Fibroblast of the aortic adventitia (primary cell): ENCODE measurements at regions not wholly inside any gene's neighbourhood (a gene's known extent, or its start where the extent isn't known, plus 50 kb on each side); places are given as distances from the start of the nearest gene placed in this dataset.

Experiments used
- DNase-seq: peaks from one replicate; pipeline ENCODE4 v3.0.0-alpha.2; 2010; ENCODE audit warnings: low read depth
- H3K4me3 ChIP-seq: 2 replicates; pipeline ENCODE4 v1.5.1; 2011; ENCODE audit warnings: low read depth, mild to moderate bottlenecking, control low read depth, low read length, moderate library complexity
- TF ChIP-seq, protein P1 (sequence below): IDR thresholded peaks from 2 replicates; pipeline ENCODE4 v1.5.1; 2011; ENCODE audit warnings: mild to moderate bottlenecking, low read length, control low read depth, inconsistent platforms; ENCODE audit not compliant: insufficient read depth

DNA sequence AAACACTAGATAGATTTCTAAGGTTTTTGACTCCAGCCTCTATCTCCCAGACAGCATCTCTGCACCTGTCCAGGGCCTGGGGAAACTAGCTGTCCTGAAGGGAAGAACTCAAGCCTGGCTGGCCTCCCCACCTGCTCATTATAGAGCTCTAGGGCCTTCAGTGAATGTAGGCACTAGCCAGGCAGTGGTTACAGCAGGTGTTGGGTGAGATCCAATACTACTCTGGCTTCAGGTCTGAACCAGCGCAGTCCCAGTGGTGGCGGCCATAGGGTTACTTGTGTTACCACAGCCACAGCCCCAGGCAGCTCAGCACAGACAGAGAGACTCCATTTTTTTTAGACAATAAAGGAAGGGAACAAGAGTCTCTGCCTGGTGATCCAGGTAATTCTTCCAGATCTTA is 449.2 kb downstream of the IRX1 start:
- TF ChIP-seq, protein P1, sequence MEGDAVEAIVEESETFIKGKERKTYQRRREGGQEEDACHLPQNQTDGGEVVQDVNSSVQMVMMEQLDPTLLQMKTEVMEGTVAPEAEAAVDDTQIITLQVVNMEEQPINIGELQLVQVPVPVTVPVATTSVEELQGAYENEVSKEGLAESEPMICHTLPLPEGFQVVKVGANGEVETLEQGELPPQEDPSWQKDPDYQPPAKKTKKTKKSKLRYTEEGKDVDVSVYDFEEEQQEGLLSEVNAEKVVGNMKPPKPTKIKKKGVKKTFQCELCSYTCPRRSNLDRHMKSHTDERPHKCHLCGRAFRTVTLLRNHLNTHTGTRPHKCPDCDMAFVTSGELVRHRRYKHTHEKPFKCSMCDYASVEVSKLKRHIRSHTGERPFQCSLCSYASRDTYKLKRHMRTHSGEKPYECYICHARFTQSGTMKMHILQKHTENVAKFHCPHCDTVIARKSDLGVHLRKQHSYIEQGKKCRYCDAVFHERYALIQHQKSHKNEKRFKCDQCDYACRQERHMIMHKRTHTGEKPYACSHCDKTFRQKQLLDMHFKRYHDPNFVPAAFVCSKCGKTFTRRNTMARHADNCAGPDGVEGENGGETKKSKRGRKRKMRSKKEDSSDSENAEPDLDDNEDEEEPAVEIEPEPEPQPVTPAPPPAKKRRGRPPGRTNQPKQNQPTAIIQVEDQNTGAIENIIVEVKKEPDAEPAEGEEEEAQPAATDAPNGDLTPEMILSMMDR: no peak
- H3K4me3 ChIP-seq: no peak overlapping the region
- DNase-seq: no peak

DNA sequence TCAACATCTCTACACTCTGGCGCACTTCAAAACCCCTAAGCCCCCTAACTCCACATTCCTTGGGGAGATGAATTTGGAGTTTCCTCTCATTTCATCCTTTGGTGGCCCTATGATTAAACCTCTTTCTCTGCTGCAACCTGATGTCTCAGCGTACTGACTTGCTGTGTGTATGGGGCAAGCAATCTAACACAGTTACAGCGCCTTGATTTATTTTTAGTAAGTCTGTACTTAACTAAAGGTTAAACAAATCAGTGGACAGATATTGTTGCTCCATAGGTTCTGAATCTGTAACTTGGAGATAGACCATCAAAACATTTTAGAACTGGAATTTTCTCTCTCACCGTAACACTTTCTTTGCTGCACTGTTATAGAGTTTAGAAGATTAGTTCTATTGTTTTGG is 452.8 kb downstream of the IRX1 start:
- TF ChIP-seq, protein P1: no peak
- no peak overlapping the region for H3K4me3 ChIP-seq
- no peak for DNase-seq

DNA sequence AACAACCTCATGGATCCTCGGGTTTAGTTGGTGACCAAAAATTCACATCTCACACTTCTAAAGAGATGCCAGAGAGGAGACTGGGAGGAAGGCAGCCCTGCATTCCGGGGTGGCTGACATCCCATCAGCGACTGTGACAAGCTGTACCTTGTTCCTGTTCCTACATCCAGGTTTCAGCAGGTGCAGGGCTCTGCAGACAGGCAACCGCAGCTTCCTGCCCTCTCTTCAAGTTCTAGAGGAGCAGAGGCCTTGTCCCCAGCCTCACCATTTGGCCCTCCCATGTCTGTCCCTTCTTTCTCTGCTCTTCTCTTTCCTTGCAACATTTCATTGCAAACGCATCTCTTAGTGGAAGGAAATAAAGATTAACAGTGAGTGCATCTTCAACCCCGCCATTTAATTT is 454.6 kb downstream of the IRX1 start:
- no peak for DNase-seq
- TF ChIP-seq, protein P1: no peak
- H3K4me3 ChIP-seq: no peak overlapping the region

- no peak for DNase-seq
- TF ChIP-seq, protein P1: no peak
- no peak overlapping the region for H3K4me3 ChIP-seq
Observed at GRCh38 chr5:4053136-4053535, 457.5 kb downstream of the IRX1 start.

DNA sequence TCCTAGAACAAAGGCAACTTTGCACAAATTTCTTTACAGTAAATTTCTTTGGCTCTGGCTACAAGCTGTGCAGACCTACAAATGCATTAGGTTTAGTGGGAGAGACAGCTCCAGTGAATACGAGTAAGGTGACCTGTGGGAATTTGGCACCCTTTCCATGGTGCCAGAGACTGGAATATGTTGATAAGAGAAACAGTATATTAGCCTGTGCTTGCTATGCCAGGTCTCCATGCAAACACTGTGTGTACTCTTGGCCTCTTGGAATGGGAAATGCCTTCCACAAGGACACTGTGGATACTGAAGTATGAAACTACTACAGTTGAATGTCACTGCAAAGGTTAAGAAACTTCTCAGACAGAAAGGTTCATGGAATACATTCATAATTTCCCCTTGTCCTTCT is 458.5 kb downstream of the IRX1 start:
- no peak overlapping the region for H3K4me3 ChIP-seq
- no peak for DNase-seq
- TF ChIP-seq, protein P1: no peak

DNA sequence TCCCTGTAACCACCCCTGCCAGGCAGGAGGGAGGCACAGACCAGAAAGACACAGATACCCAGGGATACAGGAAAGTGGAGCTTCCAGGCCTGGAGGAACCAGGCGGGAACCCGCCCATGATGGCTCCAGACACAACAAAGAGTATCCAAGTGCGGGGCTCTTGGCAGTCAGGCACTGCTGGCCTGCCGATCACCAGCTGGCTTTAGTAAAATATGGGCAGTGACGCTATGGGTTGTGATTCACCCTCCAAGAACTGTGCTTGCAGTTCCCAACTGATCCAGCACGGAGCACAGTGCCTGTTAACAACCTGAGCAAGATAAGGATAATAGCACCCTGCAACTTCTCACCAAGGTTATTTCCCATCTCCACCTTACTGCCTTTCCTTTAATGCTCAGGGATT is 463.3 kb downstream of the IRX1 start:
- TF ChIP-seq, protein P1: peak; percentile 17
- H3K4me3 ChIP-seq: no peak overlapping the region
- DNase-seq: peak; percentile 55
